Testis (tissue), 2 donors: ENCODE measurements at regions not wholly inside any gene's neighbourhood (a gene's known extent, or its start where the extent isn't known, plus 50 kb on each side); places are given as distances from the start of the nearest gene placed in this dataset.

Experiments used
- POLR2A ChIP-seq: fragments of 450-650 bp; IDR thresholded peaks from one replicate; pipeline ENCODE4 v1.6.1; 2017; ENCODE audit warnings: antibody characterized with exemption, mild to moderate bottlenecking, moderate library complexity
- TF ChIP-seq, protein P1 (sequence below), 3 experiments: fragments of 450-650 bp in 2 of 3; fragments of 200-600 bp in 1 of 3; sonication (generic) in 1 of 3; IDR thresholded peaks; one replicate each; pipeline ENCODE4 v1.5.1; 2016 to 2019; ENCODE audit warnings: antibody characterized with exemption in 3 of 3, mild to moderate bottlenecking in 2 of 3, moderate library complexity in 1 of 3

GRCh38 chr5:103340717-103341388 is 82.3 kb downstream of the MACIR start:
- TF ChIP-seq, protein P1, sequence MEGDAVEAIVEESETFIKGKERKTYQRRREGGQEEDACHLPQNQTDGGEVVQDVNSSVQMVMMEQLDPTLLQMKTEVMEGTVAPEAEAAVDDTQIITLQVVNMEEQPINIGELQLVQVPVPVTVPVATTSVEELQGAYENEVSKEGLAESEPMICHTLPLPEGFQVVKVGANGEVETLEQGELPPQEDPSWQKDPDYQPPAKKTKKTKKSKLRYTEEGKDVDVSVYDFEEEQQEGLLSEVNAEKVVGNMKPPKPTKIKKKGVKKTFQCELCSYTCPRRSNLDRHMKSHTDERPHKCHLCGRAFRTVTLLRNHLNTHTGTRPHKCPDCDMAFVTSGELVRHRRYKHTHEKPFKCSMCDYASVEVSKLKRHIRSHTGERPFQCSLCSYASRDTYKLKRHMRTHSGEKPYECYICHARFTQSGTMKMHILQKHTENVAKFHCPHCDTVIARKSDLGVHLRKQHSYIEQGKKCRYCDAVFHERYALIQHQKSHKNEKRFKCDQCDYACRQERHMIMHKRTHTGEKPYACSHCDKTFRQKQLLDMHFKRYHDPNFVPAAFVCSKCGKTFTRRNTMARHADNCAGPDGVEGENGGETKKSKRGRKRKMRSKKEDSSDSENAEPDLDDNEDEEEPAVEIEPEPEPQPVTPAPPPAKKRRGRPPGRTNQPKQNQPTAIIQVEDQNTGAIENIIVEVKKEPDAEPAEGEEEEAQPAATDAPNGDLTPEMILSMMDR (IDR thresholded peaks at IDR 0.05), result no peak
- TF ChIP-seq POLR2A, result no peak
